ENCODE measurements at regions not wholly inside any gene's neighbourhood (a gene's known extent, or its start where the extent isn't known, plus 50 kb on each side); places are given as distances from the start of the nearest gene placed in this dataset.
"Not testable (repeated sequence)": the region's sequence is repeated elsewhere in the genome, so short reads cannot be mapped to it uniquely, and the experiment has no call there.

DNA sequence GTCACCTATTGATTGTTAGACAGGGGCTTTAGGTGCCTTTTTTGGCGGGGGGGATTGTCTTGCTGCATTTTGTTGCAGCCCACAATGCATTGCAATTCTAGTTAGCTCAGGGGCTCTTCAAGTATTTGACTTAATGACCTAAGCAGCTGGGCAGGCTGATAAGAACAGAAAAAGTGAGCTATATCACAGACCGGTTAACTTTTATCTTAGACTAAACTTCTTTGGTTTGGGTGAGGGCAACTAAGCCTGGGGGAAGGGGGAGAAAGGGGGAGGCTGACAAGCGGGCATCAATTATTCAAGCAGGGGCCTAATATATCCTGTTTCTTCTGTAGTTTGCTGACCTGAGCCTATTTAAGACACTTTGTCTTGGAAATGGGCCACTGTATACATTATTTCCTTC lies 66.0 kb upstream of the GPR6 start:
- H3K9ac ChIP-seq (ENCODE audit: extremely low read depth, low read length, poor library complexity, severe bottlenecking), result no peak overlapping the region
- no peaks in the 10 kb centered on the region for H3K36me3 Mint-ChIP-seq (ENCODE audit: low read depth)
- no peaks in the 10 kb centered on the region for H3K36me3 ChIP-seq (ENCODE audit: control insufficient read depth, insufficient read depth, low read length)
- 88 to 90% methylated on average over 3 of the region's 3 CpGs for WGBS, 2 experiments (ENCODE audit: insufficient coverage in 1 of 2, insufficient read length in 1 of 2)
- H3K4me3 Mint-ChIP-seq, result no peak overlapping the region
- no peak overlapping the region for H3K4me3 ChIP-seq (ENCODE audit: low read length)
- no peak overlapping the region for H3K27ac ChIP-seq (ENCODE audit: low read depth, low read length)
- no peak overlapping the region for H3K27ac Mint-ChIP-seq
- DNase-seq, result no peak
- peaks cover 13% of the 10 kb centered on the region for H3K27me3 Mint-ChIP-seq (ENCODE audit: insufficient read depth)
- no peaks in the 10 kb centered on the region for H3K9me3 Mint-ChIP-seq
- peaks cover 17% of the 10 kb centered on the region for H3K4me1 Mint-ChIP-seq
- H3K27me3 ChIP-seq (ENCODE audit: control insufficient read depth, insufficient read depth, low read length, poor library complexity, severe bottlenecking), result no peaks in the 10 kb centered on the region
- no peaks in the 10 kb centered on the region for H3K9me3 ChIP-seq (ENCODE audit: control insufficient read depth, low read length)
- no peaks in the 10 kb centered on the region for H3K4me1 ChIP-seq (ENCODE audit: control insufficient read depth, insufficient read depth, low read length)
- TF ChIP-seq, protein P1, sequence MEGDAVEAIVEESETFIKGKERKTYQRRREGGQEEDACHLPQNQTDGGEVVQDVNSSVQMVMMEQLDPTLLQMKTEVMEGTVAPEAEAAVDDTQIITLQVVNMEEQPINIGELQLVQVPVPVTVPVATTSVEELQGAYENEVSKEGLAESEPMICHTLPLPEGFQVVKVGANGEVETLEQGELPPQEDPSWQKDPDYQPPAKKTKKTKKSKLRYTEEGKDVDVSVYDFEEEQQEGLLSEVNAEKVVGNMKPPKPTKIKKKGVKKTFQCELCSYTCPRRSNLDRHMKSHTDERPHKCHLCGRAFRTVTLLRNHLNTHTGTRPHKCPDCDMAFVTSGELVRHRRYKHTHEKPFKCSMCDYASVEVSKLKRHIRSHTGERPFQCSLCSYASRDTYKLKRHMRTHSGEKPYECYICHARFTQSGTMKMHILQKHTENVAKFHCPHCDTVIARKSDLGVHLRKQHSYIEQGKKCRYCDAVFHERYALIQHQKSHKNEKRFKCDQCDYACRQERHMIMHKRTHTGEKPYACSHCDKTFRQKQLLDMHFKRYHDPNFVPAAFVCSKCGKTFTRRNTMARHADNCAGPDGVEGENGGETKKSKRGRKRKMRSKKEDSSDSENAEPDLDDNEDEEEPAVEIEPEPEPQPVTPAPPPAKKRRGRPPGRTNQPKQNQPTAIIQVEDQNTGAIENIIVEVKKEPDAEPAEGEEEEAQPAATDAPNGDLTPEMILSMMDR (conservative IDR thresholded peaks at IDR 0.05), result no peak

DNA sequence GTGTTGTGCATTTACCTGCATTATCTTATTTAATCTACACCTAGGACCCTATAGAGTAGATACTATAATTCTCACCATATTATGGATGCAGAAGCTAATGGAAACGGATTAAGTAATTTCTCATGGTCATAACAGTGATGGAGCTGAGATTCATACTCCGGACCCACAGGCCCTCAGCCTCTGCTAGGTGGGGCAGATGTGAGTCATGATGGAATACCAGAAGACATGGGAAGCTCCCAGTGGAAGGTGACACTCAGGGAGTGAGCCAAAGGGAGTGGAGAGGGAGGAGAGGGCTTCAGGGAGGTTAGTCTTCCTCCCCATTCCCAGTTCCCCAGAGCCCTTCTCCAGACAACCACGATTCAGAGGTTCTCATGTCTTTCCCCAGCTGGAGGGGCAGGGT lies 65.2 kb upstream of the GPR6 start:
- Mint-ChIP-seq H3K9me3 (no peaks in the 10 kb centered on the region), H3K36me3 (ENCODE audit: low read depth) (no peaks in the 10 kb centered on the region), H3K4me1 (peaks cover 17% of the 10 kb centered on the region), H3K27me3 (ENCODE audit: insufficient read depth) (peaks cover 15% of the 10 kb centered on the region), H3K4me3 (no peak overlapping the region), H3K27ac (no peak overlapping the region)
- no peaks in the 10 kb centered on the region for H3K4me1 ChIP-seq (ENCODE audit: control insufficient read depth, insufficient read depth, low read length)
- H3K4me3 ChIP-seq (ENCODE audit: low read length), result no peak overlapping the region
- H3K9me3 ChIP-seq (ENCODE audit: control insufficient read depth, low read length), result no peaks in the 10 kb centered on the region
- TF ChIP-seq, protein P1 (conservative IDR thresholded peaks at IDR 0.05), result no peak
- H3K9ac ChIP-seq (ENCODE audit: extremely low read depth, low read length, poor library complexity, severe bottlenecking), result no peak overlapping the region
- WGBS, 2 experiments (ENCODE audit: insufficient coverage in 1 of 2, insufficient read length in 1 of 2), result 87 to 91% methylated on average over 3 of the region's 3 CpGs
- no peak for DNase-seq
- H3K27ac ChIP-seq (ENCODE audit: low read depth, low read length), result no peak overlapping the region
- no peaks in the 10 kb centered on the region for H3K36me3 ChIP-seq (ENCODE audit: control insufficient read depth, insufficient read depth, low read length)
- H3K27me3 ChIP-seq (ENCODE audit: control insufficient read depth, insufficient read depth, low read length, poor library complexity, severe bottlenecking), result no peaks in the 10 kb centered on the region

DNA sequence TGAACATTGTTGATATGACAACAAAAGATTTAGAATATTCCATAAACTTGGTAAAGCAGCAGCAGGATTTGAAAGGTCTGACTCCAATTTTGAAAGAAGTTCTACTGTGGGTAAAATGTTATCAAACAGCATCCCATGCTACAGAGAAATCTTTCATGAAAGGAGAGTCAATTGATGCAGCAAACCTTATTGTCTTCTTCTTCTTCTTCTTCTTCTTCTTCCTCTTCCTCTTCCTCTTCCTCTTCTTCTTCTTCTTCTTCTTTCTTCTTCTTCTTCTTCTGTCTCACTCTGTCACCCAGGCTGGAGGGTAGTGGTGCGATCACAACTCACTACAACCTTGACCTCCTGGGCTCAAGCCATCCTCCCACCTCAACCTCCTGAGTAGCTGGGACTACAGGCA lies 62.4 kb upstream of the GPR6 start:
- Mint-ChIP-seq H3K27me3 (ENCODE audit: insufficient read depth) (peaks cover 12% of the 10 kb centered on the region), H3K4me1 (peaks cover 15% of the 10 kb centered on the region)
- H3K36me3 Mint-ChIP-seq (ENCODE audit: low read depth); H3K27me3 ChIP-seq (ENCODE audit: control insufficient read depth, insufficient read depth, low read length, poor library complexity, severe bottlenecking); DNase-seq; H3K36me3 ChIP-seq (ENCODE audit: control insufficient read depth, insufficient read depth, low read length); H3K9me3 ChIP-seq (ENCODE audit: control insufficient read depth, low read length); H3K9ac ChIP-seq (ENCODE audit: extremely low read depth, low read length, poor library complexity, severe bottlenecking); H3K27ac Mint-ChIP-seq; H3K4me1 ChIP-seq (ENCODE audit: control insufficient read depth, insufficient read depth, low read length); H3K9me3 Mint-ChIP-seq; H3K4me3 ChIP-seq (ENCODE audit: low read length); H3K27ac ChIP-seq (ENCODE audit: low read depth, low read length); H3K4me3 Mint-ChIP-seq: not testable (repeated sequence)
- 100% methylated on average over 1 of the region's 1 CpG; no CpG with 5 or more reads in 1 of the 2 experiments for WGBS, 2 experiments (ENCODE audit: insufficient coverage in 1 of 2, insufficient read length in 1 of 2)

DNA sequence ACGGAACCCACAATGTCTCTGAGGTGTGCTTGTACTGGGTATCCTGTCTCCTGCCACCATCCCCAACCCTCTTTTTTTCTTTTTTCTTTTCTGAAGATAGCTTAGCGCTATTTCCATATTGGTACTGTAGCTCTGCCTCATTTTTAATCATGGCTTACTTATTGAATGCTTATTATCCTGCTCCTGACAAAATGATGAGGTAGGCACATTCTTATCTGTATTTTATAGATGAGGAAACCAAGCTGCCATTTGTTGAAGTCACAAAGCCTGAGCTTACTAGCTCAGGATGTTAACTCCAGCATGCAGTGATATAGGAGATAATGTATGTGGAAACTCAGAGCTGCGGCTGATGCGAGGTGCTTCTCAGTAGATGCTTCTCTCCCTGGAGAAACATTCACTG lies 61.4 kb upstream of the GPR6 start:
- no peak overlapping the region for H3K27ac ChIP-seq (ENCODE audit: low read depth, low read length)
- 88 to 98% methylated on average over 2 to 4 of the region's 4 CpGs for WGBS, 2 experiments (ENCODE audit: insufficient coverage in 1 of 2, insufficient read length in 1 of 2)
- no peak for DNase-seq
- H3K9me3 Mint-ChIP-seq, result no peaks in the 10 kb centered on the region
- no peak overlapping the region for H3K27ac Mint-ChIP-seq
- H3K27me3 Mint-ChIP-seq (ENCODE audit: insufficient read depth), result peaks cover 12% of the 10 kb centered on the region
- no peaks in the 10 kb centered on the region for H3K9me3 ChIP-seq (ENCODE audit: control insufficient read depth, low read length)
- H3K36me3 ChIP-seq (ENCODE audit: control insufficient read depth, insufficient read depth, low read length), result no peaks in the 10 kb centered on the region
- no peaks in the 10 kb centered on the region for H3K36me3 Mint-ChIP-seq (ENCODE audit: low read depth)
- no peaks in the 10 kb centered on the region for H3K27me3 ChIP-seq (ENCODE audit: control insufficient read depth, insufficient read depth, low read length, poor library complexity, severe bottlenecking)
- no peaks in the 10 kb centered on the region for H3K4me1 ChIP-seq (ENCODE audit: control insufficient read depth, insufficient read depth, low read length)
- no peak overlapping the region for H3K4me3 Mint-ChIP-seq
- no peak overlapping the region for H3K4me3 ChIP-seq (ENCODE audit: low read length)
- no peak overlapping the region for H3K9ac ChIP-seq (ENCODE audit: extremely low read depth, low read length, poor library complexity, severe bottlenecking)
- H3K4me1 Mint-ChIP-seq, result peaks cover 10% of the 10 kb centered on the region
- TF ChIP-seq, protein P1 (conservative IDR thresholded peaks at IDR 0.05), result no peak
